Activated CD4-positive, alpha-beta T cell treated with anti-CD3 and anti-CD28 coated beads, Interleukin-2, Interleukin-4, amounts not matched to agents 100 ng/mL and 50 ng/mL, durations not matched to agents 16 hours and 8 hours (primary cell): ENCODE measurements at regions not wholly inside any gene's neighbourhood (a gene's known extent, or its start where the extent isn't known, plus 50 kb on each side); places are given as distances from the start of the nearest gene placed in this dataset.
A peak's percentile ranks its signal among the peaks of the same experiment; 100 is the strongest.

Experiments used
- DNase-seq: peaks from one replicate; pipeline ENCODE4 v3.0.0-alpha.2; 2020; ENCODE audit warnings: low spot score

GRCh38 chr2:17068021-17068420, 402.4 kb upstream of the CYRIA start:
- no peak for DNase-seq

- no peak for DNase-seq
These were observed 399.9 kb upstream of the CYRIA start for GRCh38 chr2:17065536-17065935.

DNA sequence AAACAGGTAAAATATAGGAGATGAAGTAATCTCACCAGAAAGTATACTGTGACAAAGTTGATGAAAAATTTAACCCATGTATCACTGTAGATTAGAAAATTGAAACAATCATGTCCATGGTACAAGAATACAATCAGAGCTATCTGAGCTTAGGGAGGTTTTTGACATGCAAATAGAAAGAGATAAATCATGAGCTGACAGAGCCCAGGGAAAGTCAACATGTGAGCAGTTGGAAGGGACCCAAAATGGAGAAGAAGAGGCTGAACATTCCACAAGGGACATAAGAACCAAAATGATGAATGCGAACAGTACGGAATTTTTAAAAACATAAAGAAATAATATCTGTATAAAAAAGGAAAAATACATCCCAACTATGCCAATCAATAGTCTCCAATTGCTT, 395.4 kb upstream of the CYRIA start:
- no peak for DNase-seq

DNA sequence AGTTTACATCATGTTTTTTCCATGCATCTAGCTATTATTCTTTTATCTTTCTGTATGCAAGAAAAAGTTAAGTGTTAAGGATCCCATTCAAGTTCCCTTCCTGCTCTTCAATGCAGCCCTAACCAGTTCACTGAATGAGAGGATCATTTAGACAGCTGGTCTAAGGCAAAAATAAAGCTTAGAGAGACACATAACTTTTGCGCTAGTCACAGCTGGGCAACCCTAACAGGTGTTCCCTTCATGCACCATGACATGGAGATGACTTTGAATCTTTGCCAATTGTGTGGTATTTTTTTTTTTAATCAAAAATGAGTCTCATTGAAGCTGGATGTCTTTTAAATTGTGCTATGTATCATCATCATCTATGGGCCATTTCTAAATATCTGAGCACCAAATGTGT, 393.8 kb upstream of the CYRIA start:
- DNase-seq = no peak

DNA sequence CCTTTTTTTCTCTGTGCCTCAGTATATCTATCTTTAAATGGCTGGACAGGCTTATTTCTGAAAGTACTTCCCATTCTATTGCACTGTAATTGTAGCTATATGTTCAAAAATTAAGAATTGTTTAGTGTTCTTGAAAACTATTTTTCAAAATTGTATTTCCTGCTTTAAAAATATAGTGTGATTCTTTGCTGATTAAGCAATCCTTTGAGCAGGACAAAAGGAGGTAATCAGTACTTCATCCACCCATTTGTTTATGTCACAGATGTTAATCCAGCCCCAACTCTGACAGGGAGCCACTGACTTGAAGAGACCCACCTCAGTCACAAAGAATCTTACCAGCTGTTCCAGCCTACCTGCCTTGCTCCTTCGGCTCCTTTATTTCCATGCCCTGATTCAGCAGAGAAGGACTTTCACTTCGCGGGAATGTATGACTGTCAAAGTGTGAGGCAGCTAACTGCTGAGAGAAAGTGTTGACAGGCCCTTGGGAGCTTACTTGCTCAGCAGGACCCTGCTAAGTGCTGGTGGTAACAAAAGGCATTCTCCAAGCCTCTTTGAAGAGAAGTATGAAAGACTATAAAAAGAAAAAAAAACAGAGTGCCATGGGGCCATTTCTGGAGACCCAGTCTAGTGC, 393.3 kb upstream of the CYRIA start:
- no peak for DNase-seq

DNA sequence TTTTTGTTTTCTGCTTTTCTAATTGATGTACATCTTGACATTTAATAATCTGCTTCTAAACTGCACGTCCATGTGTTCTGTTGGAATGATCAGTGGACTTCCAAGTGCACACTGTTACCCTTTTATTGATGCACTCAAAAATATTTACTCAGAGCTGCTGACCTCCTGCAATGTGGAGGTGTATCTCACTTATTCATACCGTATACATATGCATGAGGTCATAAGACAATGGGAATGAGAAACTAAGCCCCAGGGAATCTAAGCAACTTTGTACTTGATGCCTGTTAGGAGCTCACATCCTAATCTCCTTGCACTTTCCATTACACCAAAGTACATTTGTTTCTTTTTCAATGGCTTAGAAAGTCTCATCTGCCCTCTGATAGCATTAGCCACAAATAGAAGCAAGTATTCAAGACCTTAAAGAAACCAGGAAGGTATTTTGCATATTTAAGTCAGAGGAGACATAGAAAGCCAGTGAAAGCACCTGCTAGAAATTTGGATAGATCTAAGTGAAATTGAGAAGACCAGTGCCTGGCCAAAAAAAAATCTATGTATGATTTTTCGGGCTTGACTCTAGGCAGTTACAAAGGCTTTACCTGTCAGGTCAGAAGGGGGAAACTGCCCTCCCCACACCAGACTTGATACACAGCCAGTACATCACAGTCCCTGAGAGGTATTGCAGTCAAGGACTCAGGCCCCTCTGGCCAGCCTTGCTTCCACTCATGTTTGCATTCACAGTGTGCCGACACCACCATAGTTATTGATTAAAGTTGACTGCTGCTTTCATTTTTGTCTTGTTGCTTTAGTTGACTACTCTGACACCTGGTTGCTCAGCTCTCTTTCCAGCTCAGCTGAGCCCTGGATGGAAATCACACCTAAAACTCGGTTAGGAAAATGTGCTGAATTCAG, 391.7 kb upstream of the CYRIA start:
- DNase-seq = no peak

DNA sequence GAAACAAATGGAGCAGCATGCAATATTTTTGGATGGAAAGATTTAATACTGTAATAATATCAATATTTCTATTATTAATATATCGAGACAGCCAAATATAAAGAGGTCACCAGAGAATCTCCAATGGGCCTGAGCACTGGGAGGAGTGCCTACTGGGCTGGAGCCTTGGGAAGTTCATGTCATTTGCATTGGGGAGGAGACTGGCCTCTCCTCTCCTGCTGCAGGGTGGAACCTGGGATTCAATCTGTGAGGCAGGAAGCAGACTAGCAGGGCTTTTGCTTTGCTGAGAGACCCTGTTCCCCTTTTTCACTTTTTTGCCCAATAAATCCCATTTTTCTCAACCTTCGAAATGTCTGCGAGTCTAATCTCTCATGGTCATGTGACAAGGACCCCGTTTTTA, 390.6 kb upstream of the CYRIA start:
- DNase-seq = no peak

- no peak for DNase-seq
These were observed 386.4 kb upstream of the CYRIA start for GRCh38 chr2:17052001-17052400.

GRCh38 chr2:17051538-17051937, 385.9 kb upstream of the CYRIA start:
- DNase-seq = no peak

GRCh38 chr2:17043173-17043572, 377.5 kb upstream of the CYRIA start:
- peak; percentile 15 for DNase-seq

DNA sequence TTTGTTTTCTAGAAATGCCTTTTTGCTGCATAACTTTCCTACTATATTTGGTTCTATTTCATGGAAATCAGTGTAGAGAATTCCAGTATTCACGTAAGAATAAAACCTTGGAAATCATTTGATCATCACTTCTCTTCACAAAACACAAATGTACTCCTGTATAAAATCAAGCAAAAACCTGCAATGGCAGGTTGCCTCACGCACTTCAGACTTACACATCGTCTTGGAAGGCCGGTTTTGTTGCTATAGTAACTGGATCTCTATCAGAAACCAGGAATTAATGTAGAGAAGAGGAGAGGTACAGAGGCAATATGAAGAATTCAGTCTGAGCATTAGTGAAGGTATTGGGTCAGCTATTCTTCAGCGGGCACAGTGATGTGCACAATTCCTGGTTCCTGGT, 370.7 kb upstream of the CYRIA start:
- no peak for DNase-seq

- no peak for DNase-seq
These were observed 369.4 kb upstream of the CYRIA start for GRCh38 chr2:17035010-17035409.

DNA sequence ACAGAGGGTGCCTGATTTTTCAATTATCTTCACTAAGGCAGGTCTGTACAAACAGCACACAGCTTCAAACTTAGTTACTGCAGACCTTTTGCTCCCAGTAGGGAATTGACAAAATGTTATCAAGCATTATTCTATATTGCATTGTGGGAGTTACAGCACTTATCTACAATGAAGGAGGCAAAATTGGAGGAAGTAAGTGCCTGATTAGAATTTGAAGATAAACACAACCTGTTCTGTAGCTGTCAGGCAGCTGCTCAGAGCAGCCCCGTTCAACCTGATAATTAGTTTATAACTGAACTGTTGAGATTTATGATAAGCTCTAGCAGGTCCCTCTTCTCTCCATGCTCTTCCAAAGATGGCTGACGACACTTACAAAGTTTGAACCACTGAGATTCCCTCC, 364.4 kb upstream of the CYRIA start:
- DNase-seq = no peak

GRCh38 chr2:17012297-17012696, 346.7 kb upstream of the CYRIA start:
- no peak for DNase-seq

GRCh38 chr2:17010104-17010503, 344.5 kb upstream of the CYRIA start:
- no peak for DNase-seq

- no peak for DNase-seq
These were observed 334.5 kb upstream of the CYRIA start for GRCh38 chr2:17000184-17000482.

GRCh38 chr2:16999347-17000183, 333.9 kb upstream of the CYRIA start:
- DNase-seq = no peak

- DNase-seq = no peak
These were observed 312.7 kb upstream of the CYRIA start for GRCh38 chr2:16978301-16978700.

DNA sequence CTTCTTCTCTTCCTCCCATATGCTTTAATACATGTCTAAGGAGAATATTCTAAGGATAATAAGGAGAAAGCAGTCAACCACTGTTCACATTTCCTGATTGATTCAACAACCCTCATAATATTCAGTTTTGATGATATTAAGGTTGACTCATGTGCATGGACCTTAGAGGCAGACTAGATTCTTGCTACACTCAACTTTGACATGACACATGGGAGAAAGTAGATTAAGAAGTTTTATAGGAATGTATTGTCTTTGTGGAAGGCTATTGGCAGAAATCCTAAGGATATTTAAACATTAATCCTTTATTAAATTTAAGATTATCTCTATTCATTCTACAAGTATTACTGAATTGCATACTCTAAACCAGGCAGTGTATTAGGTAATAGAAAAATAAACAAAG, 309.1 kb upstream of the CYRIA start:
- DNase-seq = no peak

DNA sequence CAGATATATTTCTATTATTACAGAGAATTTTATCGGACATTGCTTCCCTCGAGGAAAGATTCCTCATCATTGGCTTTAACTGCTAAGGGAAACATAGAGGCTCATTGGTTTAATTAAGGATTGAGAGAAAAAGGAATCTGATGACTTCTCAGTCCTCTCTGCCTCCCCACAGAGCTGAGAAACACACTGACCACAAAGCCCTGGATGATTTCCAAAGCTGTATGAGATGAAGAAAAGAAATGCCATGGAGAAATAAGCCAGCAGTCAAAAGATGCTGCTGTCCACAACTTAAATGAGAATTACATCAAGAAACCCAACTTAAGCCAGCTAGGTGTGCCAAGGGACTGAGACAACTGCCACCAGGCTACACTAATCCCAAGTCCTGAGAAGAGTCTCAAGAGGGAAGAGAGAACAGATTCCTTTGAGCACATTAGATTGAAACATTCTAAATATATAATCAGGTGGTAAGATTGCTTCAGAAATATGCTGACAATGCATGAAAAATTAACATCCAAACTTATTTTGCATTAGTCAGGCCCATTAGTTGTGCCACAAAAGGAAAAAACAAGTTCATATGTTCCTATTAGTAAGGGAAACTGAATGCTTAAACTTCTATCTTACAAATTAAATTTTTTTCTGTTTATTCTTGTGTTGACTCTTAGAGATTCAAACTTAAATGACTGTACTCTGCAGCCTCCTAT, 308.1 kb upstream of the CYRIA start:
- no peak for DNase-seq

GRCh38 chr2:16972276-16972675, 306.6 kb upstream of the CYRIA start:
- no peak for DNase-seq

GRCh38 chr2:16971722-16972234, 306.1 kb upstream of the CYRIA start:
- no peak for DNase-seq
